HepG2 (cell line): ENCODE measurements at regions not wholly inside any gene's neighbourhood (a gene's known extent, or its start where the extent isn't known, plus 50 kb on each side); places are given as distances from the start of the nearest gene placed in this dataset.

Experiments used
- ATAC-seq: fragments of 200-7000 bp; cut with Tn5 transposase; 3 replicates; pipeline ENCODE4 v1.9.1; 2020; ENCODE audit warnings: mild to moderate bottlenecking, moderate library complexity
- BruUV-seq: library from RNA; stranded (reverse); fragments of 400-500 nt; replicated peaks from 2 replicates; lab custom pipeline; 2021; lab: Mats Ljungman, UMichigan
- CTCF ChIA-PET: fragments of 300-600 bp; formaldehyde crosslinking; extraction: SDS; loops from one replicate; lab custom pipeline; 2021; ENCODE audit warnings: low total read pairs, inconsistent platforms, low intra/inter-chr PET ratio; lab: Yijun Ruan, JAX
- POLR2A ChIA-PET: fragments of 350-600 bp; sonication (Branson Sonifier 250); formaldehyde crosslinking; loops from one replicate; lab custom pipeline; 2020; ENCODE audit warnings: antibody characterized with exemption, inconsistent platforms; lab: Yijun Ruan, JAX
- DNase-seq: peaks from one replicate; pipeline ENCODE4 v3.0.0-alpha.2; 2015; ENCODE audit warnings: low spot score
- FAIRE-seq: peaks from 3 replicates; lab custom pipeline; 2011; peaks lifted over from hg19 to GRCh38; lab: Jason Lieb, UNC
- H2AFZ ChIP-seq: one replicate; pipeline ENCODE4 v1.6.1; 2011; ENCODE audit warnings: low read length, inconsistent platforms
- H3K27ac ChIP-seq: fragments of 300-600 bp; 3 replicates; pipeline ENCODE4 v1.8.0; 2011; ENCODE audit warnings: mixed run types, mild to moderate bottlenecking, mixed read lengths, low read length, inconsistent platforms; ENCODE audit not compliant: insufficient read depth; ENCODE audit errors: extremely low read length
- H3K27me3 ChIP-seq, 2 experiments: fragments of 200-600 bp in 1 of 2; 2 replicates in 1 of 2; 3 replicates in 1 of 2; pipeline versions ENCODE4 v1.6.0 to v1.8.0; 2011; ENCODE audit warnings: low read length in 2 of 2, mild to moderate bottlenecking in 2 of 2, moderate library complexity in 2 of 2, inconsistent platforms in 1 of 2; ENCODE audit not compliant: insufficient read depth in 2 of 2, control insufficient read depth in 1 of 2
- H3K36me3 ChIP-seq, 2 experiments: fragments of 200-600 bp in 1 of 2; replicated peaks in 1 of 2; 2 replicates in 1 of 2; 3 replicates in 1 of 2; pipeline versions ENCODE4 v1.5.1 to v1.8.0; 2011; ENCODE audit warnings: low read length in 2 of 2, inconsistent platforms in 1 of 2; ENCODE audit not compliant: insufficient read depth in 2 of 2, control insufficient read depth in 1 of 2
- H3K4me1 ChIP-seq: 2 replicates; pipeline ENCODE4 v1.5.1; 2012; ENCODE audit warnings: low read length, inconsistent platforms; ENCODE audit not compliant: insufficient read depth
- H3K4me2 ChIP-seq: 2 replicates; pipeline ENCODE4 v1.6.0; 2011; ENCODE audit warnings: low read depth, low read length, inconsistent platforms
- H3K4me3 ChIP-seq, 3 experiments: fragments of 200-600 bp in 1 of 3; sonication (generic), shearing (Covaris generic) in 1 of 3; replicated peaks in 1 of 3; 2 replicates each; pipeline ENCODE4 v1.5.1; 2011 to 2016; ENCODE audit warnings: low read length in 3 of 3, inconsistent platforms in 2 of 3, low read depth in 2 of 3, mild to moderate bottlenecking in 2 of 3, control low read depth in 1 of 3, mixed read lengths in 1 of 3; ENCODE audit not compliant: insufficient read depth in 1 of 3
- H3K79me2 ChIP-seq: one replicate; pipeline ENCODE4 v1.6.1; 2011; ENCODE audit warnings: low read length, inconsistent platforms; ENCODE audit not compliant: insufficient read depth
- H3K9ac ChIP-seq: 2 replicates; pipeline ENCODE4 v1.6.0; 2011; ENCODE audit warnings: mild to moderate bottlenecking, low read depth, low read length, inconsistent platforms; ENCODE audit not compliant: insufficient read depth
- H3K9me3 ChIP-seq: 2 replicates; pipeline ENCODE4 v1.5.1; 2012; ENCODE audit warnings: mild to moderate bottlenecking, low read length
- H4K20me1 ChIP-seq: 2 replicates; pipeline ENCODE4 v1.6.0; 2011; ENCODE audit warnings: inconsistent platforms, mild to moderate bottlenecking, low read length, moderate library complexity; ENCODE audit not compliant: insufficient read depth
- JUNB ChIP-seq: sonication (generic); formaldehyde crosslinking; IDR thresholded peaks from 2 replicates; pipeline ENCODE4 v1.8.0; 2022; ENCODE audit warnings: missing genetic modification reagents, mild to moderate bottlenecking, borderline replicate concordance
- MAFF ChIP-seq: IDR thresholded peaks from 2 replicates; pipeline ENCODE4 v1.6.1; 2011; ENCODE audit warnings: low read depth, low read length, improper control_type of control experiment
- MAFK ChIP-seq, 2 experiments: IDR thresholded peaks in 1 of 2; conservative IDR thresholded peaks in 1 of 2; 2 replicates each; pipeline ENCODE4 v1.6.1; 2011; ENCODE audit warnings: improper control_type of control experiment in 2 of 2, low read length in 2 of 2
- PBX2 ChIP-seq: IDR thresholded peaks from 2 replicates; pipeline ENCODE4 v1.6.1; 2016; ENCODE audit warnings: control low read depth
- PRPF4 ChIP-seq: fragments of 200-400 bp; formaldehyde crosslinking; IDR thresholded peaks from 2 replicates; pipeline ENCODE4 v1.6.1; 2016; ENCODE audit warnings: low read length, low read depth; ENCODE audit not compliant: poor library complexity, severe bottlenecking
- SRF ChIP-seq: IDR thresholded peaks from 2 replicates; pipeline ENCODE4 v1.6.1; 2011; ENCODE audit warnings: mild to moderate bottlenecking, low read depth, low read length, moderate library complexity
- TBL1XR1 ChIP-seq: fragments of 150-350 bp; IDR thresholded peaks from 2 replicates; pipeline ENCODE4 v1.6.1; 2014; ENCODE audit warnings: borderline replicate concordance, low read length; ENCODE audit not compliant: partially characterized antibody
- ZBED4 ChIP-seq: sonication (generic); formaldehyde crosslinking; IDR thresholded peaks from 2 replicates; pipeline ENCODE4 v1.4.0; 2020; ENCODE audit warnings: missing genetic modification reagents, borderline replicate concordance
- ZBTB7B ChIP-seq: sonication (generic); formaldehyde crosslinking; IDR thresholded peaks from 2 replicates; pipeline ENCODE4 v1.4.0; 2020; ENCODE audit warnings: missing genetic modification reagents
- ZNF232 ChIP-seq: sonication (generic); formaldehyde crosslinking; IDR thresholded peaks from 2 replicates; pipeline ENCODE4 v1.4.0; 2020; ENCODE audit warnings: missing genetic modification reagents, borderline replicate concordance
- ZNF451 ChIP-seq: sonication (generic); formaldehyde crosslinking; IDR thresholded peaks from 2 replicates; pipeline ENCODE4 v1.5.0; 2020; ENCODE audit warnings: mild to moderate bottlenecking, missing genetic modification reagents
- in situ Hi-C: cut with HindIII; loops from 2 replicates; pipeline ENCODE4 v1.10.0; 2017; ENCODE audit warnings: low pct_unique_long_range_greater_than_20kb; ENCODE audit not compliant: extremely low pct_ligation_motif_present
- intact Hi-C: fragments of 100-400 bp; cut with micrococcal nuclease; formaldehyde crosslinking; loops from one replicate; pipeline ENCODE4 v1.10.0; 2022; ENCODE audit not compliant: unreplicated experiment
- TF ChIP-seq, protein P1 (sequence below): sonication (generic); formaldehyde crosslinking; IDR thresholded peaks from 2 replicates; pipeline ENCODE4 v1.5.1; 2020; ENCODE audit warnings: mild to moderate bottlenecking, missing genetic modification reagents, borderline replicate concordance

- intact Hi-C loops (no loop called here), in situ Hi-C loops (no loop called here)
- Histone ChIP-seq H2AFZ (no peak overlapping the region), H3K27ac (no peak overlapping the region), H3K9ac (no peak overlapping the region), H3K9me3 (peaks cover 56% of the 10 kb centered on the region), H3K36me3 (no peaks in the 10 kb centered on the region), H3K4me1 (no peaks in the 10 kb centered on the region), H3K4me3 (no peak overlapping the region), H4K20me1 (no peaks in the 10 kb centered on the region), H3K4me2 (no peak overlapping the region), H3K27me3 (no peaks in the 10 kb centered on the region), H3K79me2 (no peaks in the 10 kb centered on the region)
- ChIA-PET CTCF (no interaction called here), POLR2A (no interaction called here)
- TF ChIP-seq PBX2 (CRISPR knock-in tag) = no peak
- peak; percentile 59 to 73; a peak in 3 of 4 replicates for TF ChIP-seq MAFK (conservative IDR thresholded peaks at IDR 0.05 in 1 of 2, IDR thresholded peaks at IDR 0.05 in 1 of 2; ENCODE audit: low read length in 2 of 2)
- peak; percentile 58 for TF ChIP-seq MAFF
- no peak for TF ChIP-seq SRF
- FAIRE-seq (no peak), ATAC-seq (no peak), DNase-seq (no peak)
- no TSS peak for BruUV-seq
Observed at GRCh38 chr1:69185378-69185777, 382.3 kb upstream of the LRRC7 start.

DNA sequence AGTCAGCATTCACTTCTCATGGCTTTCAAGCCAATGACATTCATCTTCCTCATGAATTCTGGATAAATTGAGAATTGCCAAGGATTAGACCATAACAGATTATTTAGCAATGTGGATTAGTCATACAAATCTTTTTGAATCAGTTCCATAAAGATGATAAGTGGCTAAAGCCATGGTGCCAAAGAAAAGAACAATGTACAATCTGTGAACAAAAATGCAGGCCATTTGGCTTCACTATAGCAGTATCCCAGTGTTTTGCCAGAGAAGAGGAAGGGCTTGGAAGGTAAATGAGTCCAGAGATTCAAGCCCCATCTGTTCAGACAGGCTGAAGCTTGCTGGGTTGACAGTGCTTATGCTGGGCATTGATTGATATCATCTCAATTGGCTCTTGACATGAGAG, 376.4 kb upstream of the LRRC7 start:
- Histone ChIP-seq H4K20me1 (no peaks in the 10 kb centered on the region), H3K27me3 (no peaks in the 10 kb centered on the region), H3K9me3 (peaks cover 68% of the 10 kb centered on the region), H3K27ac (no peak overlapping the region), H3K36me3 (no peaks in the 10 kb centered on the region), H3K4me2 (no peak overlapping the region), H3K4me1 (no peaks in the 10 kb centered on the region), H2AFZ (no peak overlapping the region), H3K79me2 (no peaks in the 10 kb centered on the region), H3K4me3 (no peak overlapping the region), H3K9ac (no peak overlapping the region)
- DNase-seq (no peak), FAIRE-seq (no peak), ATAC-seq (no peak)
- in situ Hi-C loops = no loop called here
- ChIA-PET CTCF (no interaction called here), POLR2A (no interaction called here)
- intact Hi-C loops = no loop called here
- BruUV-seq = no TSS peak
- TF ChIP-seq PRPF4 = no peak
- no peak for TF ChIP-seq JUNB
- no peak for TF ChIP-seq TBL1XR1
- TF ChIP-seq ZNF451 (CRISPR knock-in tag) = no peak
- TF ChIP-seq, protein P1, sequence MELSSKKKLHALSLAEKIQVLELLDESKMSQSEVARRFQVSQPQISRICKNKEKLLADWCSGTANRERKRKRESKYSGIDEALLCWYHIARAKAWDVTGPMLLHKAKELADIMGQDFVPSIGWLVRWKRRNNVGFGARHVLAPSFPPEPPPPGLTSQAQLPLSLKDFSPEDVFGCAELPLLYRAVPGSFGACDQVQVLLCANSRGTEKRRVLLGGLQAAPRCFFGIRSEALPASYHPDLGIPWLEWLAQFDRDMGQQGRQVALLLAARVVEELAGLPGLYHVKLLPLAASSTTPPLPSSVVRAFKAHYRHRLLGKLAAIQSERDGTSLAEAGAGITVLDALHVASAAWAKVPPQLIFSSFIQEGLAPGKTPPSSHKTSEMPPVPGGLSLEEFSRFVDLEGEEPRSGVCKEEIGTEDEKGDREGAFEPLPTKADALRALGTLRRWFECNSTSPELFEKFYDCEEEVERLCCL (CRISPR knock-in tag) = no peak
- no peak for TF ChIP-seq ZBTB7B (CRISPR knock-in tag)
- no peak for TF ChIP-seq ZBED4 (CRISPR knock-in tag)
- TF ChIP-seq ZNF232 (CRISPR knock-in tag) = no peak
